K562 (cell line): ENCODE measurements at regions not wholly inside any gene's neighbourhood (a gene's known extent, or its start where the extent isn't known, plus 50 kb on each side); places are given as distances from the start of the nearest gene placed in this dataset.

Experiments used
- ATAC-seq: fragments of 200-7000 bp; cut with Tn5 transposase; 3 replicates; pipeline ENCODE4 v1.9.1; 2020; ENCODE audit warnings: moderate library complexity
- BruUV-seq: library from RNA; stranded (reverse); fragments of 400-500 nt; replicated peaks from 2 replicates; lab custom pipeline; 2021; lab: Mats Ljungman, UMichigan
- CTCF ChIA-PET: fragments of 300-600 bp; formaldehyde crosslinking; extraction: SDS; loops from one replicate; lab custom pipeline; 2021; ENCODE audit warnings: low intra/inter-chr PET ratio; lab: Yijun Ruan, JAX
- POLR2A ChIA-PET: fragments of 300-600, 350-650 bp; sonication (Branson Sonifier 250); formaldehyde crosslinking; extraction: SDS; loops from one replicate; lab custom pipeline; 2021; ENCODE audit warnings: antibody characterized with exemption, inconsistent platforms; lab: Yijun Ruan, JAX
- DNase-seq, 4 experiments: peaks; one replicate each; pipeline versions ENCODE4 v3.0.0 to v3.0.0-alpha.2; 2011 to 2018; ENCODE audit warnings: low spot score in 3 of 4, mixed read lengths in 3 of 4; ENCODE audit errors: extremely low read depth in 1 of 4
- FAIRE-seq: peaks from 2 replicates; lab custom pipeline; 2011; peaks lifted over from hg19 to GRCh38; lab: Jason Lieb, UNC
- H2AFZ ChIP-seq: 2 replicates; pipeline ENCODE4 v1.6.0; 2011; ENCODE audit warnings: low read depth, low read length, control low read depth, inconsistent platforms
- H3K27ac ChIP-seq: fragments of 200-600 bp; 3 replicates; pipeline ENCODE4 v1.8.0; 2011; ENCODE audit warnings: low read depth, mild to moderate bottlenecking, control low read depth, inconsistent platforms, low read length, moderate library complexity, mixed read lengths; ENCODE audit errors: extremely low read depth
- H3K27me3 ChIP-seq, 2 experiments: fragments of 300-600 bp in 1 of 2; 2 replicates in 1 of 2; 3 replicates in 1 of 2; pipeline versions ENCODE4 v1.6.0 to v1.8.0; 2011; ENCODE audit warnings: inconsistent platforms in 2 of 2, low read length in 2 of 2, mild to moderate bottlenecking in 1 of 2, mixed read lengths in 1 of 2, moderate library complexity in 1 of 2; ENCODE audit not compliant: control insufficient read depth in 2 of 2, insufficient read depth in 2 of 2
- H3K36me3 ChIP-seq: fragments of 300-600 bp; 3 replicates; pipeline ENCODE4 v1.8.0; 2011; ENCODE audit warnings: mild to moderate bottlenecking, low read length, inconsistent platforms; ENCODE audit not compliant: control insufficient read depth, insufficient read depth
- H3K4me1 ChIP-seq, 2 experiments: fragments of 200-600 bp in 1 of 2; replicated peaks in 1 of 2; 2 replicates in 1 of 2; 3 replicates in 1 of 2; pipeline versions ENCODE4 v1.5.1 to v1.8.0; 2011; ENCODE audit warnings: inconsistent platforms in 2 of 2, low read length in 2 of 2, mild to moderate bottlenecking in 1 of 2, mixed read lengths in 1 of 2, moderate library complexity in 1 of 2; ENCODE audit not compliant: control insufficient read depth in 2 of 2, insufficient read depth in 2 of 2
- H3K4me2 ChIP-seq: 2 replicates; pipeline ENCODE4 v1.6.1; 2011; ENCODE audit warnings: low read length, control low read depth, inconsistent platforms, mixed read lengths; ENCODE audit not compliant: insufficient read depth
- H3K4me3 ChIP-seq: fragments of 200-600 bp; sonication (generic), shearing (Covaris generic); 2 replicates; pipeline ENCODE4 v1.5.1; 2016; ENCODE audit warnings: control low read depth, inconsistent platforms
- H3K79me2 ChIP-seq: fragments of 200-600 bp; 3 replicates; pipeline ENCODE4 v1.8.0; 2011; ENCODE audit warnings: low read length, inconsistent platforms; ENCODE audit not compliant: control insufficient read depth, insufficient read depth
- H3K9ac ChIP-seq, 2 experiments: 2 replicates each; pipeline versions ENCODE4 v1.6.0 to v1.6.1; 2011; ENCODE audit warnings: low read depth in 2 of 2, low read length in 2 of 2, control low read depth in 1 of 2, inconsistent platforms in 1 of 2, mild to moderate bottlenecking in 1 of 2, mixed read lengths in 1 of 2; ENCODE audit not compliant: insufficient read depth in 1 of 2
- H3K9me1 ChIP-seq: one replicate; pipeline ENCODE4 v1.6.0; 2011; ENCODE audit warnings: inconsistent platforms, mild to moderate bottlenecking, low read length, moderate library complexity; ENCODE audit not compliant: control insufficient read depth, insufficient read depth
- H3K9me3 ChIP-seq: replicated peaks from 2 replicates; pipeline ENCODE4 v1.5.1; 2011; ENCODE audit warnings: low read depth, low read length, inconsistent platforms; ENCODE audit not compliant: control insufficient read depth, insufficient read depth
- H4K20me1 ChIP-seq: replicated peaks from 2 replicates; pipeline ENCODE4 v1.6.1; 2011; ENCODE audit warnings: low read length, inconsistent platforms, mixed read lengths; ENCODE audit not compliant: control insufficient read depth, insufficient read depth
- ATF3 ChIP-seq, 2 experiments: fragments of 450-650 bp in 1 of 2; sonication (generic) in 1 of 2; formaldehyde crosslinking in 1 of 2; IDR thresholded peaks in 1 of 2; conservative IDR thresholded peaks in 1 of 2; 2 replicates each; pipeline versions ENCODE4 v1.6.1 to v1.8.1; 2016 to 2023; ENCODE audit warnings: mild to moderate bottlenecking in 2 of 2, moderate library complexity in 2 of 2, inconsistent platforms in 1 of 2, missing genetic modification reagents in 1 of 2
- BHLHE40 ChIP-seq: IDR thresholded peaks from 2 replicates; pipeline ENCODE4 v1.6.1; 2011; ENCODE audit warnings: low read length, improper control_type of control experiment
- BRF1 ChIP-seq: IDR thresholded peaks from 3 replicates; pipeline ENCODE4 v1.6.1; 2011; ENCODE audit warnings: borderline replicate concordance, mild to moderate bottlenecking; ENCODE audit not compliant: insufficient read length; ENCODE audit errors: extremely low read depth
- CEBPG ChIP-seq, 3 experiments: fragments of 200-800 bp in 1 of 3; sonication (Bioruptor generic) in 1 of 3; sonication (generic) in 1 of 3; formaldehyde crosslinking in 1 of 3; IDR thresholded peaks in 2 of 3; conservative IDR thresholded peaks in 1 of 3; 2 replicates each; pipeline versions ENCODE4 v1.6.1 to v1.8.0; 2016 to 2022; ENCODE audit warnings: missing compliant biosample characterization in 2 of 3, missing genetic modification characterization in 2 of 3, mild to moderate bottlenecking in 1 of 3, missing genetic modification reagents in 1 of 3
- CTBP1 ChIP-seq: fragments of 450-650 bp; IDR thresholded peaks from 2 replicates; pipeline ENCODE4 v1.6.1; 2016; ENCODE audit warnings: borderline replicate concordance
- GATAD2B ChIP-seq: fragments of 450-650 bp; IDR thresholded peaks from 2 replicates; pipeline ENCODE4 v1.6.1; 2017; ENCODE audit warnings: mild to moderate bottlenecking, borderline replicate concordance
- MAFF ChIP-seq: IDR thresholded peaks from 2 replicates; pipeline ENCODE4 v1.6.1; 2012; ENCODE audit warnings: low read length, improper control_type of control experiment
- PHB2 ChIP-seq: fragments of 450-650 bp; IDR thresholded peaks from 2 replicates; pipeline ENCODE4 v1.6.1; 2017; ENCODE audit warnings: low read depth
- SNIP1 ChIP-seq: fragments of 450-650 bp; IDR thresholded peaks from 2 replicates; pipeline ENCODE4 v1.7.1; 2017; ENCODE audit warnings: low read depth, mild to moderate bottlenecking
- TGIF2 ChIP-seq: sonication (generic); formaldehyde crosslinking; IDR thresholded peaks from 2 replicates; pipeline ENCODE4 v1.8.1; 2022; ENCODE audit warnings: mild to moderate bottlenecking, missing genetic modification reagents, moderate library complexity
- ZNF77 ChIP-seq: fragments of 250-450 bp; sonication (Bioruptor Pico); IDR thresholded peaks from 2 replicates; pipeline ENCODE4 v1.5.0; 2020
- WGBS: fragments of 100-300 bp; shearing (Covaris generic); methylation state at CpG from one replicate; pipeline ENCODE4 v1.1.6; 2016; ENCODE audit warnings: low coverage, mixed read lengths; ENCODE audit not compliant: insufficient coverage; ENCODE audit errors: missing lambda C conversion rate; 5-methylcytosine and 5-hydroxymethylcytosine counted together
- in situ Hi-C: fragments of 300-500 bp; cut with MboI; formaldehyde crosslinking; loops from 4 replicates; pipeline ENCODE4 v1.15.0; 2018; ENCODE audit warnings: inconsistent platforms, mixed read lengths
- intact Hi-C: fragments of 100-400 bp; cut with micrococcal nuclease; formaldehyde crosslinking; loops from 2 replicates; pipeline ENCODE4 v1.14.2; 2022

- Histone ChIP-seq H3K9ac (no peak overlapping the region), H4K20me1 (peaks cover 10% of the 10 kb centered on the region; the same call in 1 of the 2 replicates), H3K9me3 (no peaks in the 10 kb centered on the region), H3K9me1 (no peaks in the 10 kb centered on the region), H3K27me3 (peaks cover 0 to 16% of the 10 kb centered on the region in 2 experiments; a peak in 2 of 5 replicates), H3K4me2 (no peak overlapping the region), H3K27ac (no peak overlapping the region), H3K36me3 (no peaks in the 10 kb centered on the region), H3K79me2 (no peaks in the 10 kb centered on the region), H3K4me3 (no peak overlapping the region), H3K4me1 (no peaks in the 10 kb centered on the region), H2AFZ (no peak overlapping the region)
- no peak for DNase-seq
- no peak for FAIRE-seq
- ChIA-PET CTCF (no interaction called here), POLR2A (interaction anchor here (0.6 to 0.7 kb wide), 2 partner anchors 40 to 139 kb away, joined by 3 to 5 read pairs; no protein-coding TSS in a partner anchor)
- no TSS peak for BruUV-seq
- intact Hi-C loops (no loop called here), in situ Hi-C loops (no loop called here)
- under 1% methylated on average over 6 of the region's 6 CpGs for WGBS
- TF ChIP-seq CEBPG (CRISPR knock-in tag; IDR thresholded peaks at IDR 0.05) (no peak), CEBPG (tag; conservative IDR thresholded peaks at IDR 0.05 in 1 of 2, IDR thresholded peaks at IDR 0.05 in 1 of 2) (no peak), ATF3 (IDR thresholded peaks at IDR 0.05) (no peak), ATF3 (CRISPR knock-in tag; conservative IDR thresholded peaks at IDR 0.05) (no peak), ZNF77 (CRISPR knock-in tag) (no peak), CTBP1 (no peak), MAFF (no peak), TGIF2 (CRISPR knock-in tag) (no peak), BRF1 (no peak), SNIP1 (no peak), GATAD2B (no peak), BHLHE40 (no peak), PHB2 (no peak)
- ATAC-seq = no peak
Measured at GRCh38 chr1:36657826-36658225, 175.1 kb upstream of the CSF3R start.
